ENCODE measurements at regions not wholly inside any gene's neighbourhood (a gene's known extent, or its start where the extent isn't known, plus 50 kb on each side); places are given as distances from the start of the nearest gene placed in this dataset.
A peak's percentile ranks its signal among the peaks of the same experiment; 100 is the strongest.

GRCh38 chr14:98607341-98607910 is 664.6 kb downstream of the BCL11B start:
- Histone ChIP-seq H3K4me3 (replicated peaks in 1 of 3) (no peak overlapping the region), H3K9me3 (no peaks in the 10 kb centered on the region), H3K36me3 (no peaks in the 10 kb centered on the region), H3K27ac (no peak overlapping the region), H3K27me3 (no peaks in the 10 kb centered on the region), H3K4me1 (no peaks in the 10 kb centered on the region)
- 87 to 93% methylated on average over 4 of the region's 4 CpGs for whole genome bisulfite sequencing, 2 donors
- no peak for DNase-seq
- no peak for TF ChIP-seq POLR2A (IDR thresholded peaks at IDR 0.05)
- TF ChIP-seq, protein P1, sequence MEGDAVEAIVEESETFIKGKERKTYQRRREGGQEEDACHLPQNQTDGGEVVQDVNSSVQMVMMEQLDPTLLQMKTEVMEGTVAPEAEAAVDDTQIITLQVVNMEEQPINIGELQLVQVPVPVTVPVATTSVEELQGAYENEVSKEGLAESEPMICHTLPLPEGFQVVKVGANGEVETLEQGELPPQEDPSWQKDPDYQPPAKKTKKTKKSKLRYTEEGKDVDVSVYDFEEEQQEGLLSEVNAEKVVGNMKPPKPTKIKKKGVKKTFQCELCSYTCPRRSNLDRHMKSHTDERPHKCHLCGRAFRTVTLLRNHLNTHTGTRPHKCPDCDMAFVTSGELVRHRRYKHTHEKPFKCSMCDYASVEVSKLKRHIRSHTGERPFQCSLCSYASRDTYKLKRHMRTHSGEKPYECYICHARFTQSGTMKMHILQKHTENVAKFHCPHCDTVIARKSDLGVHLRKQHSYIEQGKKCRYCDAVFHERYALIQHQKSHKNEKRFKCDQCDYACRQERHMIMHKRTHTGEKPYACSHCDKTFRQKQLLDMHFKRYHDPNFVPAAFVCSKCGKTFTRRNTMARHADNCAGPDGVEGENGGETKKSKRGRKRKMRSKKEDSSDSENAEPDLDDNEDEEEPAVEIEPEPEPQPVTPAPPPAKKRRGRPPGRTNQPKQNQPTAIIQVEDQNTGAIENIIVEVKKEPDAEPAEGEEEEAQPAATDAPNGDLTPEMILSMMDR (IDR thresholded peaks at IDR 0.05), result no peak
- intact Hi-C loops (cut with DNase I), result no loop called here

GRCh38 chr14:98608071-98609060 is 663.6 kb downstream of the BCL11B start:
- DNase-seq, result no peak
- Histone ChIP-seq H3K4me3 (replicated peaks in 1 of 3) (no peak overlapping the region), H3K36me3 (no peaks in the 10 kb centered on the region), H3K4me1 (no peaks in the 10 kb centered on the region), H3K27ac (no peak overlapping the region), H3K27me3 (no peaks in the 10 kb centered on the region), H3K9me3 (no peaks in the 10 kb centered on the region)
- TF ChIP-seq, protein P1 (IDR thresholded peaks at IDR 0.05), result no peak
- no peak for TF ChIP-seq POLR2A (IDR thresholded peaks at IDR 0.05)
- 82 to 84% methylated on average over 9 to 11 of the region's 11 CpGs for WGBS, 2 donors
- intact Hi-C loops (cut with DNase I), result no loop called here

GRCh38 chr14:98612434-98613200 is 659.4 kb downstream of the BCL11B start:
- no peaks in the 10 kb centered on the region for H3K27me3 ChIP-seq
- no peak for TF ChIP-seq POLR2A (IDR thresholded peaks at IDR 0.05)
- TF ChIP-seq, protein P1 (IDR thresholded peaks at IDR 0.05), result no peak
- no peak overlapping the region for H3K4me3 ChIP-seq (replicated peaks in 1 of 3)
- no peaks in the 10 kb centered on the region for H3K36me3 ChIP-seq
- no peaks in the 10 kb centered on the region for H3K9me3 ChIP-seq
- no peaks in the 10 kb centered on the region for H3K4me1 ChIP-seq
- intact Hi-C loops (cut with DNase I), result no loop called here
- WGBS, 2 donors, result 38 to 47% methylated on average over 4 to 6 of the region's 6 CpGs
- DNase-seq, result peak; percentile 50 to 66
- H3K27ac ChIP-seq, result no peak overlapping the region

DNA sequence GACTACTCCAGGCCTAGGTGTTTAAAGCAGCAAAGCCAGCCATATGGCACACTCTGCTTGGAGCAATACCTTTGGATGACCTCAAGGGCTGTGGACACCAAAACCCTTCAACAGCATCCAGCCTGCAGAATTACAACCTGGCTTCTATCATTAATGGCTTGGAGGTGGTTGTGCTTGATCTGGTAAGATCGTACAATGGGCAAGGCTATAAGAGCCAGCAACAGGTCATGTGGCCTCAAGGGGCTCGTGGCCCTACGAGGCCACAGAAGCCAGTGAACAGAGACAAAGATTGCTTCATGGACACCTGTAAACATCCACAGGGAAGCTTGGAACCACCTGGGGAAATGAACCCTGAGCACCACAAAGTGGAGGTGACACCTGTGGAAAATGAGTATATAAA is 657.3 kb downstream of the BCL11B start:
- H3K36me3 ChIP-seq, result no peaks in the 10 kb centered on the region
- WGBS, 2 donors, result 93 to 100% methylated on average over 3 of the region's 3 CpGs
- H3K4me3 ChIP-seq (replicated peaks in 1 of 3), result no peak overlapping the region
- no peaks in the 10 kb centered on the region for H3K9me3 ChIP-seq
- no peaks in the 10 kb centered on the region for H3K4me1 ChIP-seq
- TF ChIP-seq POLR2A (IDR thresholded peaks at IDR 0.05), result no peak
- TF ChIP-seq, protein P1 (IDR thresholded peaks at IDR 0.05), result no peak
- H3K27me3 ChIP-seq, result no peaks in the 10 kb centered on the region
- intact Hi-C loops (cut with DNase I), result no loop called here
- H3K27ac ChIP-seq, result no peak overlapping the region
- DNase-seq, result no peak
